Naive thymus-derived CD8-positive, alpha-beta T cell (primary cell): ENCODE measurements at regions not wholly inside any gene's neighbourhood (a gene's known extent, or its start where the extent isn't known, plus 50 kb on each side); places are given as distances from the start of the nearest gene placed in this dataset.
"Not testable (repeated sequence)": the region's sequence is repeated elsewhere in the genome, so short reads cannot be mapped to it uniquely, and the experiment has no call there.

Source experiments
- ATAC-seq, 2 donors: fragments of 150-1000 bp; cut with Tn5 transposase in 1 of 2; sonication (Bioruptor Pico), chemical (Tn5 transposase) in 1 of 2; 1 replicate in 1 of 2; 2 replicates in 1 of 2; pipeline ENCODE4 v1.10.0; 2021; ENCODE audit warnings: mild to moderate bottlenecking in 2 of 2, moderate library complexity in 2 of 2
- POLR2A ChIA-PET: fragments of 350-600 bp; sonication (Branson Sonifier 250); formaldehyde crosslinking; loops from one replicate; lab custom pipeline; 2021; ENCODE audit warnings: antibody characterized with exemption; lab: Charles Lee
- DNase-seq, 10 donors: peaks; one replicate each; pipeline versions ENCODE4 v3.0.0 to v3.0.0-alpha.2; 2020 to 2022
- H3K27ac Mint-ChIP-seq, 10 donors: one replicate each; pipeline ENCODE4 v1.8.0; 2020 to 2022; ENCODE audit warnings: mild to moderate bottlenecking in 10 of 10, mixed read lengths in 10 of 10, moderate library complexity in 4 of 10, inconsistent platforms in 1 of 10
- H3K27me3 Mint-ChIP-seq, 5 donors: one replicate each; pipeline ENCODE4 v1.8.0; 2021 to 2022; ENCODE audit warnings: mixed read lengths in 5 of 5
- H3K36me3 Mint-ChIP-seq, 3 donors: one replicate each; pipeline ENCODE4 v1.8.0; 2020 to 2022; ENCODE audit warnings: mixed read lengths in 3 of 3, mild to moderate bottlenecking in 2 of 3, inconsistent platforms in 1 of 3
- H3K4me1 Mint-ChIP-seq, 4 donors: one replicate each; pipeline ENCODE4 v1.8.0; 2021 to 2022; ENCODE audit warnings: mixed read lengths in 4 of 4
- H3K4me3 Mint-ChIP-seq, 10 donors: one replicate each; pipeline ENCODE4 v1.8.0; 2020 to 2022; ENCODE audit warnings: mild to moderate bottlenecking in 10 of 10, mixed read lengths in 10 of 10, moderate library complexity in 6 of 10, inconsistent platforms in 1 of 10
- H3K9me3 Mint-ChIP-seq, 9 donors: one replicate each; pipeline ENCODE4 v1.8.0; 2020 to 2022; ENCODE audit warnings: mixed read lengths in 9 of 9, mild to moderate bottlenecking in 3 of 9, inconsistent platforms in 1 of 9, moderate library complexity in 1 of 9

DNA sequence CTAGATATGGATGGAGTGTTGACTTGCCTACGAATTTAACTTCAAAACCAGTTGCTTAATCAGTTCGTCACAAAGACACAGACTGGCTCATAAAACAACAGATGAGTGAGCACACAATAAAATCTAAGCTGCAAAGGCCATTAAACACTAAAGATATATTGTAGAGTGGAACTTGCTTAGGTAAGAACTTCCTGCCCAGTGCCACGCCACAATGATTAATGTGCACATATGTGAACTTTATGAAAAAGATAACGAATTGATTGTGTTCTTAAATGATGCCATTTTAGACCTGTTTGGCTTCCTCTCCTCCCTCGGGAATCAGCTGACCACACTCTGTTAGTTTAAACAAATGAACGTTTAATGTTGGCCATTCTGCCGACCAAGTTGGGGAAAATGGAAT lies 2031.3 kb upstream of the CELF4 start:
- no peak overlapping the region for H3K27ac Mint-ChIP-seq
- ATAC-seq (no peak), DNase-seq (no peak)
- no peaks in the 10 kb centered on the region for H3K27me3 Mint-ChIP-seq
- POLR2A ChIA-PET = no interaction called here
- H3K9me3 Mint-ChIP-seq = peaks cover 0 to 4% (median 0%) of the 10 kb centered on the region in 9 donors
- no peak overlapping the region for H3K4me3 Mint-ChIP-seq
- no peaks in the 10 kb centered on the region for H3K36me3 Mint-ChIP-seq
- H3K4me1 Mint-ChIP-seq = no peaks in the 10 kb centered on the region

DNA sequence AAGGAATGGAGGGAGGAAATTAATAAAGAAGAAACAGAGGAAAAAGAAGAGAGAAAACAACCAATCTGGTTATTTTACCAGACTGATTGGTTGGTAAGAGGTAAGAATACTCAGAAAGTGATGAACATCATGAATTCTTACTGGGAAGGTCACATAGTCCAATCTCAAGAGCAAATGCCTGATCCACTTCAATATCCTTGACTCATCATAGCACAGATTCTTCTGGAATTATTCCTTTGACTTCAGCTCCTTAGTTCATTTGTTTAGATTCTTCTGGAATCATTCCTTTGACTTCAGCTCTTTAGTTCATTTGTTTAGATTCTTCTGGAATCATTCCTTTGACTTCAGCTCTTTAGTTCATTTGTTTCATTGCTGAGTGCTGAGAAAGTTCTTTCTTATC lies 2030.6 kb upstream of the CELF4 start:
- no peak for ATAC-seq
- H3K27ac Mint-ChIP-seq = no peak overlapping the region
- H3K4me3 Mint-ChIP-seq = no peak overlapping the region
- no peaks in the 10 kb centered on the region for H3K27me3 Mint-ChIP-seq
- no peaks in the 10 kb centered on the region for H3K4me1 Mint-ChIP-seq
- POLR2A ChIA-PET = no interaction called here
- peaks cover 0 to 4% (median 0%) of the 10 kb centered on the region in 9 donors for H3K9me3 Mint-ChIP-seq
- DNase-seq = no peak
- no peaks in the 10 kb centered on the region for H3K36me3 Mint-ChIP-seq

DNA sequence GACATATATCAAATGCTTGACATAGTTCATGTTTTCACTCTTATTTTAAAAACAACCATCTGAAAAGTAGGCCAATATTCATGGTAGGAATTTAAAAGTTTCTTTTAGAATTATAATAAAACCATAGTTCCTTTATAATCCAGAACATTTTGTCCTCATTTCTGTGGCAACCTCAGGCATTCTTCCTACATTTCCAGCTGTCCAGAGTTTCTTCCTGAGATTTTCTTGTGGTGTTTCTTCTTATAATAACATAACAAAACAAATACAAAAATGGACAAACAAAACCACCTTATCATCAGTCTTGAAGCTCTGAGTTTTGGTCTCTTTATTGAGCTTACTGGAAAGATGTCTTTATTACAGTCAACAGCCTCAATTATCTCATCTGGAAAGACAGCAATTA lies 2028.6 kb upstream of the CELF4 start:
- DNase-seq (no peak), ATAC-seq (no peak)
- POLR2A ChIA-PET = no interaction called here
- no peak overlapping the region for H3K27ac Mint-ChIP-seq
- H3K4me3 Mint-ChIP-seq = no peak overlapping the region
- no peaks in the 10 kb centered on the region for H3K4me1 Mint-ChIP-seq
- H3K27me3 Mint-ChIP-seq = no peaks in the 10 kb centered on the region
- H3K36me3 Mint-ChIP-seq = no peaks in the 10 kb centered on the region
- peaks cover 0 to 4% (median 0%) of the 10 kb centered on the region in 9 donors for H3K9me3 Mint-ChIP-seq

DNA sequence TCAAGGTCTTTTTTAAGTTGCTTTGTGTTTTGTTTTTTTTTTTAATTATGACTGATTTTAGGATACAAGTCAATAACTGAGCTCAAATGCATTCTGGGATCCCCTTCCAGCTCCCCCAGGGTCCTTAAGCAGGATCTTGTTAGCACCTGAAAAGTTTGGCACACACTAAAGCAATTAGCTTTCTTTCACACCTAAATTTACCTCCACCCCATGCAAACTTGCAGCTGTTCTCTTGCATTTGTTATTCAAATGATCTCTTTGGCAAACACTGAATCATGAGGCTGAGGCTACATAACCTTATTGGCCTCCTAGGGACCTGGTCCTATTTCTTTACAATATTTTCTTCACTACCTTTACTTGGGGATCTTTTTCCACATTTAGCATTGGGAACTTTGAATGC lies 2026.1 kb upstream of the CELF4 start:
- Mint-ChIP-seq H3K4me1 (no peaks in the 10 kb centered on the region), H3K36me3 (no peaks in the 10 kb centered on the region), H3K4me3 (no peak overlapping the region), H3K27me3 (no peaks in the 10 kb centered on the region), H3K9me3 (peaks cover 0 to 4% (median 0%) of the 10 kb centered on the region in 9 donors), H3K27ac (no peak overlapping the region)
- DNase-seq (no peak), ATAC-seq (no peak)
- POLR2A ChIA-PET = no interaction called here

DNA sequence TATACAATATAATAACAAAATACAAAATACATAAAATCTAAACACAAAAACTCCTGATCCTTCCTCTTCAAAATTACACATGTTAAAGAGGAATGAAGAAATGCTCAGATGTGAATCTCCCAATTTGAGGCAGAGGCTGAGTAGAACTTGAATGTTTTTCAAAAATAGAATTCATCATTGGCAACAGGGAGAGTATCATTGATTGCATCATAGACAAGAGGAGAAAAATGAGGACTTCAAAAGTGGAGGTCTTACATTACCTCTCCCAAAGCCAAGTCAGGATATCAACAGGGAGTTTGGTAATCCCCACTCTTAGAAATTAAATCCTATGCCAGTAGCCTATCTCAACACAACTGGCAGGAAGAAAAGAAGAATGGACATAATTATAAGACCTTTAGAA lies 2023.9 kb upstream of the CELF4 start:
- Mint-ChIP-seq H3K27me3 (no peaks in the 10 kb centered on the region), H3K27ac (no peak overlapping the region), H3K36me3 (no peaks in the 10 kb centered on the region), H3K4me3 (no peak overlapping the region), H3K9me3 (peaks cover 0 to 10% (median 0%) of the 10 kb centered on the region in 9 donors), H3K4me1 (no peaks in the 10 kb centered on the region)
- POLR2A ChIA-PET = no interaction called here
- DNase-seq = no peak
- no peak for ATAC-seq

DNA sequence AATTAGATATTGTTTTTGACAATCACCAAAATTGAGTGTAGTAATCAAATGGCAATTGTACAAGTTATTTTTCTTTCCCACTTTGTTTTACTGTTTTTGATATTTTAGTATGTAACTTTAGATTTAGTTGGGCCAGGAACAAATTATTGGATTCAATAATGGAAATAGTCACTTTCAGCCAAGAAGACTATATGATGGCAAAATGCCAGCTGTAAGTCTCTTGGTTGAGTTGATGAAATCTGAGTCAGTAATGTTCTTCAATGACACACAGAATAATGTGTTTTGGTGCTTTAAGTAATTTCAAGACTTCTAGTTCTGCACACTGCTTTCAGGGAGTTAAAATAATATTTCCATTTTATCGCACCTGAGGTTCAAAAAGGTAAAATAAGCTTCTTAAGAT lies 2022.0 kb upstream of the CELF4 start:
- Mint-ChIP-seq H3K4me3 (no peak overlapping the region), H3K9me3 (peaks cover 0 to 6% (median 0%) of the 10 kb centered on the region in 9 donors), H3K36me3 (no peaks in the 10 kb centered on the region), H3K27me3 (no peaks in the 10 kb centered on the region), H3K4me1 (no peaks in the 10 kb centered on the region), H3K27ac (no peak overlapping the region)
- ATAC-seq = no peak
- DNase-seq = no peak
- POLR2A ChIA-PET = no interaction called here

DNA sequence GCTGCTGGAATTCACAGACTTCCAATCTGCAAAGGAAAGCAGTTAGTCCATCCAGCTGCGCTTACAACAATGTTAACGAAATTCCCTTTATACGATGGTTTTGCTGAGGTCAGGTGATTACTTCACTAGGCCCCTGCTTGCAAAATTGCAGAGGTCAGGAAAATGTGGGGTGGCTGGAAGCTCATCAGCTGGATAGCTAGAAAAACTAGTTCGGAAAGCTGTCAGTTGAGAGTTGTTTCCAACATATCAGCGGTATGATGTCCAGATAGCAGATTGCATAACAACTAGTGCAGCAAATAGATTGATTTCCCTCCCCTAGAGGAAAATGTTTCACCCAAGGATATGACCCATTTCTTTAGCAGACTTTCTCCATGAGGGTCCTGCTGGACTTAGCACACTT lies 2021.1 kb upstream of the CELF4 start:
- DNase-seq = no peak
- POLR2A ChIA-PET = no interaction called here
- H3K4me3 Mint-ChIP-seq = no peak overlapping the region
- H3K36me3 Mint-ChIP-seq = no peaks in the 10 kb centered on the region
- peaks cover 0 to 8% (median 0%) of the 10 kb centered on the region in 9 donors for H3K9me3 Mint-ChIP-seq
- no peaks in the 10 kb centered on the region for H3K4me1 Mint-ChIP-seq
- H3K27me3 Mint-ChIP-seq = no peaks in the 10 kb centered on the region
- no peak overlapping the region for H3K27ac Mint-ChIP-seq
- no peak for ATAC-seq

DNA sequence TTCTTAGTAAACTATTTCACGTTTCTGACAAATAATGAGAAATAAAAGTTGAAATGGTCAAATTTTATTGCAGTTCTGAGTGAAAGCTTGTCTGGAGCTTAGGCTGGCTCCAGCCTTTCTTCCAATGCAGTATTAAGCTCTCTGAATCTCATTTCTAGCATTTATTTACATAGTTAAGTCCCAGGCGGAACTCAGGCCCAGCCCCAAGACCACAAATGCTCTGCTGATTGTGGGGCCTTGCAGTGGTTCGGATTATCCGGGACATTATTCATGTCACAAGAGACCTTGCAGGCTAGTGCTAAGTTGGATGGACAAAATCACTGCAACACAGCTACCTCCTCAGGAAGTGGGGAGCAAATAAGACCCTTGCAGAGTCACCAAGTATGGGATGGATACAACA lies 2009.3 kb upstream of the CELF4 start:
- Mint-ChIP-seq H3K9me3 (peaks cover 0 to 6% (median 0%) of the 10 kb centered on the region in 9 donors), H3K36me3 (no peaks in the 10 kb centered on the region), H3K4me1 (no peaks in the 10 kb centered on the region), H3K4me3 (no peak overlapping the region), H3K27ac (no peak overlapping the region), H3K27me3 (no peaks in the 10 kb centered on the region)
- POLR2A ChIA-PET = no interaction called here
- ATAC-seq (no peak), DNase-seq (no peak)

DNA sequence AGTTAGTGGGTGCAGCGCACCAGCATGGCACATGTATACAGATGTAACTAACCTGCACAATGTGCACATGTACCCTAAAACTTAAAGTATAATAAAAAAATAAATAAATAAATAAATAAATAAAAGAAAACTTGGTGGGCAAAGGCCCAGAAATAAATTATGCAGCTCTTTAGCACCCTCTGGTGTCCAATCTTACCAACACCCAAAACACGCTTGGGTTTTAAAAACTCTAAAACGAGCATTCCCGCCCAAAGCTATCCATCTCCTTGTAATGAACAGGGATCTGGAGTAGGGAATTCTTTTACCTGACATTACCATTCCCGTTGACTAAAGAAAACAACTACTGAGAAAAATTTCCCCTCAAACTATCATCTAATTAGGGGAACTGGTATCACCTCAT lies 2005.9 kb upstream of the CELF4 start:
- H3K9me3 Mint-ChIP-seq = peaks cover 0 to 6% (median 0%) of the 10 kb centered on the region in 9 donors
- POLR2A ChIA-PET = no interaction called here
- H3K4me1 Mint-ChIP-seq = no peaks in the 10 kb centered on the region
- H3K4me3 Mint-ChIP-seq = no peak overlapping the region
- no peaks in the 10 kb centered on the region for H3K36me3 Mint-ChIP-seq
- DNase-seq (no peak), ATAC-seq (no peak)
- H3K27me3 Mint-ChIP-seq = no peaks in the 10 kb centered on the region
- no peak overlapping the region for H3K27ac Mint-ChIP-seq

DNA sequence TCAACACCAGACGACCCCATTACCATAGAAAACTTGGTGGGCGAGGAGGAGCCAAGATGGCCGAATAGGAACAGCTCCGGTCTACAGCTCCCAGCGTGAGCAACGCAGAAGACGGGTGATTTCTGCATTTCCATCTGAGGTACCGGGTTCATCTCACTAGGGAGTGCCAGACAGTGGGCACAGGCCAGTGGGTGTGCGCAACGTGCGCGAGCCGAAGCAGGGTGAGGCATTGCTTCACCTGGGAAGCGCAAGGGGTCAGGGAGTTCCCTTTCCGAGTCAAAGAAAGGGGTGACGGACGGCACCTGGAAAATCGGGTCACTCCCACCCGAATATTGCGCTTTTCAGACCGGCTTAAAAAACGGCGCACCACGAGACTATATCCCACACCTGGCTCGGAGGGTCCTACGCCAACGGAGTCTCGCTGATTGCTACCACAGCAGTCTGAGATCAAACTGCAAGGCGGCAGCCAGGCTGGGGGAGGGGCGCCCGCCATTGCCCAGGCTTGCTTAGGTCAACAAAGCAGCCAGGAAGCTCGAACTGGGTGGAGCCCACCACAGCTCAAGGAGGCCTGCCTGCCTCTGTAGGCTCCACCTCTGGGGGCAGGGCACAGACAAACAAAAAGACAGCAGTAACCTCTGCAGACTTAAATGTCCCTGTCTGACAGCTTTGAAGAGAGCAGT lies 2000.1 kb upstream of the CELF4 start:
- H3K27me3 Mint-ChIP-seq, DNase-seq, H3K36me3 Mint-ChIP-seq, ATAC-seq, H3K4me3 Mint-ChIP-seq, H3K4me1 Mint-ChIP-seq, H3K27ac Mint-ChIP-seq, POLR2A ChIA-PET: not testable (repeated sequence)
- peaks cover 0 to 11% (median 4%) of the 10 kb centered on the region in 9 donors for H3K9me3 Mint-ChIP-seq

DNA sequence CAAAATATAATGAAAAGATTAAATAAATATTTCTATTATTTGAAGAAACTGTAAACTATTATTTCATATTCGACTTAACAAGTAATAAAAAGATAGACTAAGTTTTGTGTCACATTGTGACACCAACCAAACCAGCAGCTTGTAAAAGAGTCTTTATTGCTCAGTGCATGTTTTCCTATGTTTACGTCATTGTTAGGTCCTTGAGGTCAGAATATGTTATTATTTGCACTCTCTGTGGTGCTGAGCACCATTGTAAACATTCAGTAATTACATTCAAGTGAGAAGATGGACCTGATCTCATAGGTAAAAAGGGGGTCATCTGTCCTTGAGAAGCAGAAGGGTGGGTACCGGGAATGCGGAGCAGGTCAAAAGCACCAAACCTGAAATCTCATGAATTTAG lies 1999.1 kb upstream of the CELF4 start:
- no peak overlapping the region for H3K27ac Mint-ChIP-seq
- POLR2A ChIA-PET = no interaction called here
- ATAC-seq = no peak
- H3K4me3 Mint-ChIP-seq = no peak overlapping the region
- DNase-seq = no peak
- no peaks in the 10 kb centered on the region for H3K4me1 Mint-ChIP-seq
- H3K36me3 Mint-ChIP-seq = no peaks in the 10 kb centered on the region
- H3K9me3 Mint-ChIP-seq = peaks cover 0 to 11% (median 4%) of the 10 kb centered on the region in 9 donors
- H3K27me3 Mint-ChIP-seq = no peaks in the 10 kb centered on the region

DNA sequence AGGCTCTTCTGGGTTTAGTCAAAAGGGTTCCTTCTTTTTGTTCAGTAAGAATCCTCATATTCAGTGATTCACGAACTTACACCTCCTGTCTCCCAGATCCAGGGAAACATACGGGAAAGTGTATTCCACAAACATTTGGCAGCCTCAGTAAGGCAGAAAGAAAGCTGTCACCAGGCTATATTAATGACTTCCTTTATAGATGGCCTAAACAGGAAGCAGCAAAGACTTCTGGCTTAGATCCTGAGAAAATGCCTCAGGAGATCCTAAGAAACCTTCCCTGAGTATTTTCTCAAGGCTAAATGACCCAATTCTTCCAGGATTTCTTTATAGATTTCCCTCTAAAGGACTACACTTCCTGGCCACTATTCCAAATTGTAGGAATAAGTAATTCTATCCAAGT lies 1995.5 kb upstream of the CELF4 start:
- POLR2A ChIA-PET = no interaction called here
- Mint-ChIP-seq H3K27ac (no peak overlapping the region), H3K4me1 (no peaks in the 10 kb centered on the region), H3K4me3 (no peak overlapping the region), H3K36me3 (no peaks in the 10 kb centered on the region), H3K27me3 (no peaks in the 10 kb centered on the region), H3K9me3 (peaks cover 0 to 11% (median 4%) of the 10 kb centered on the region in 9 donors)
- ATAC-seq (no peak), DNase-seq (no peak)

DNA sequence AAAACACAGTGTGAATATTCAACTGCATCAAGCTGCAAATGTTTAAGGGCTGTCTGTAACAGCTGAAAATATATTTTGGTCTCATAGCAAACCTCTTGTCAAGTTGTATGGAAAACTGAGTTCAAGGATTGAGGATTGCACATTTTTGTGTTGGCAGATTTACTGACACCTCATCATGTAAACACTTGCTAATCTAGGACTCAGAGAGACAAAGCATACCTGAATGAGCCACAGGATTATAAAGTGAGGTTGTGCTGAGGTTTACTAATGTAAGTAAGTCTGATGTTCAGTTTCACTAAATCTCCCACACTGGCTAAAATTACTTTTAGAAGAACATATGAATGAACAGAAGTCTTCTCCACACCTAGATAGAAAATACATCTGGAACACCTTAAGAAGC lies 1993.1 kb upstream of the CELF4 start:
- H3K36me3 Mint-ChIP-seq = no peaks in the 10 kb centered on the region
- no peak overlapping the region for H3K27ac Mint-ChIP-seq
- H3K4me1 Mint-ChIP-seq = no peaks in the 10 kb centered on the region
- POLR2A ChIA-PET = no interaction called here
- DNase-seq (no peak), ATAC-seq (no peak)
- H3K4me3 Mint-ChIP-seq = no peak overlapping the region
- H3K27me3 Mint-ChIP-seq = no peaks in the 10 kb centered on the region
- H3K9me3 Mint-ChIP-seq = peaks cover 0 to 4% (median 0%) of the 10 kb centered on the region in 9 donors

DNA sequence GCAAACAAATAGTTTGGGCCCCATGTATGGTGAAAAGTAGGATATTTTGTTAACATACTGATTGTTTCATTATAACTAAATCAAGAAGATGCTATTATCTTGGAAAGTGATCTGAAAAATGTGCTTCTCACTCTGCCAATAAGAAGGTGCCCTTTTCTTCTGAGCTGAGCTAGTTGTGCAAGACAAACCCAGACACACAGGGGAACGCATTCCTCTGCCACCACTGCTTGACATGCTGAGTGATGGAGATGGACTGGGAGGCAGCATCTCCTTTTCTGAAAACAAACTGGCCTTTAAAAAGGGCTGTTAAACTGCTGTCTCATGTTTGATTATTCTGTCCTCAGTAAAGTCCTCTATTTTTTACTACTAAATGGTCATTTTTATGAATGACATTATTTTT lies 1989.9 kb upstream of the CELF4 start:
- POLR2A ChIA-PET = no interaction called here
- Mint-ChIP-seq H3K9me3 (peaks cover 0 to 10% (median 0%) of the 10 kb centered on the region in 9 donors), H3K27ac (no peak overlapping the region), H3K4me1 (no peaks in the 10 kb centered on the region), H3K27me3 (no peaks in the 10 kb centered on the region), H3K4me3 (no peak overlapping the region), H3K36me3 (no peaks in the 10 kb centered on the region)
- DNase-seq = no peak
- ATAC-seq = no peak
